Neural cell (in vitro differentiated cells): ENCODE measurements at regions not wholly inside any gene's neighbourhood (a gene's known extent, or its start where the extent isn't known, plus 50 kb on each side); places are given as distances from the start of the nearest gene placed in this dataset.

Source experiments
- CTCF ChIP-seq: fragments of 450-650 bp; IDR thresholded peaks from 2 replicates; pipeline ENCODE4 v1.5.1; 2014; ENCODE audit warnings: antibody characterized with exemption, mild to moderate bottlenecking, moderate library complexity; ENCODE audit not compliant: poor library complexity, severe bottlenecking
- EP300 ChIP-seq: fragments of 450-650 bp; conservative IDR thresholded peaks from 2 replicates; pipeline ENCODE4 v1.6.1; 2014; ENCODE audit warnings: antibody characterized with exemption, mild to moderate bottlenecking, moderate library complexity; ENCODE audit not compliant: poor library complexity, severe bottlenecking
- EZH2 ChIP-seq: fragments of 200-600, 300-800 bp; shearing (Covaris generic), sonication (generic); IDR thresholded peaks from 2 replicates; pipeline ENCODE4 v1.6.1; 2014; ENCODE audit warnings: antibody characterized with exemption, low read length, borderline replicate concordance, mild to moderate bottlenecking; ENCODE audit not compliant: insufficient read depth, poor library complexity, severe bottlenecking
- MXI1 ChIP-seq: fragments of 450-650 bp; conservative IDR thresholded peaks from 2 replicates; pipeline ENCODE4 v1.6.1; 2014; ENCODE audit warnings: antibody characterized with exemption, mild to moderate bottlenecking; ENCODE audit not compliant: poor library complexity, severe bottlenecking
- POLR2AphosphoS5 ChIP-seq: IDR thresholded peaks from 2 replicates; pipeline ENCODE4 v1.6.1; 2012
- RAD21 ChIP-seq: fragments of 450-650 bp; conservative IDR thresholded peaks from 2 replicates; pipeline ENCODE4 v1.6.1; 2014; ENCODE audit warnings: antibody characterized with exemption, mild to moderate bottlenecking, moderate library complexity

DNA sequence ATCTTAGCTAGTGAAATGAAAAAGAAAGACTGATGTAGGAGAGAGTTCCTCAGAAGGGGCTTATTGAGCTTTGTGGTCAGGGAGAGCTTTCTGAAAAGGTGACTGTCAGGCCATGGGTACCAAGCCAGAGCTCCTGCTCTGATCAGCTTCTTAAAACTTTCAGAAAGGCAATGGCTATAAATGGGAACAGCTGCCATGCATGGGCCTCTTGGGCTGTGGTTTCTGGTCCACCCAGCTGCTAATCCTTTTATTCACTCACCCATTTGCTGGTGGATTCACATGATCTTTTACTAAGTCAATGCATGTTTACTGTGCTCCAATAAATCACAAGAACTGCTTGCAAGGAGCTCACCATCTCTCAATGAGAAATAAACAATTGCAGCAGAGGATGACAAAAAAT, 60.1 kb upstream of the ZPBP start:
- TF ChIP-seq POLR2AphosphoS5, result no peak
- no peak for TF ChIP-seq CTCF
- no peak for TF ChIP-seq EP300
- TF ChIP-seq RAD21, result no peak
- no peak for TF ChIP-seq MXI1
- TF ChIP-seq EZH2, result no peak
